WERI-Rb-1 (cell line): ENCODE measurements at regions not wholly inside any gene's neighbourhood (a gene's known extent, or its start where the extent isn't known, plus 50 kb on each side); places are given as distances from the start of the nearest gene placed in this dataset.

Experiments used
- DNase-seq: peaks from one replicate; pipeline ENCODE4 v3.0.0-alpha.2; 2020
- H3K27ac ChIP-seq: fragments of 250-450 bp; sonication (Bioruptor Pico); 2 replicates; pipeline ENCODE4 v1.5.1; 2020; ENCODE audit warnings: mild to moderate bottlenecking, moderate library complexity
- H3K27me3 ChIP-seq: fragments of 250-450 bp; sonication (Bioruptor Pico); 2 replicates; pipeline ENCODE4 v1.5.1; 2021; ENCODE audit warnings: mild to moderate bottlenecking, low read depth, moderate library complexity; ENCODE audit not compliant: insufficient read depth, severe bottlenecking
- H3K36me3 ChIP-seq: fragments of 250-450 bp; sonication (Bioruptor Pico); 2 replicates; pipeline ENCODE4 v1.5.1; 2020; ENCODE audit warnings: mild to moderate bottlenecking, moderate library complexity
- H3K4me3 ChIP-seq: 2 replicates; pipeline ENCODE4 v1.5.1; 2011; ENCODE audit warnings: low read depth, mild to moderate bottlenecking, control low read depth, low read length
- H3K9me3 ChIP-seq: fragments of 250-450 bp; sonication (Bioruptor Pico); 2 replicates; pipeline ENCODE4 v1.5.1; 2021; ENCODE audit warnings: mild to moderate bottlenecking, moderate library complexity; ENCODE audit not compliant: severe bottlenecking
- TF ChIP-seq, protein P1 (sequence below): IDR thresholded peaks from 2 replicates; pipeline ENCODE4 v1.5.1; 2011; ENCODE audit warnings: low read depth, mild to moderate bottlenecking, control low read depth, inconsistent platforms, low read length

DNA sequence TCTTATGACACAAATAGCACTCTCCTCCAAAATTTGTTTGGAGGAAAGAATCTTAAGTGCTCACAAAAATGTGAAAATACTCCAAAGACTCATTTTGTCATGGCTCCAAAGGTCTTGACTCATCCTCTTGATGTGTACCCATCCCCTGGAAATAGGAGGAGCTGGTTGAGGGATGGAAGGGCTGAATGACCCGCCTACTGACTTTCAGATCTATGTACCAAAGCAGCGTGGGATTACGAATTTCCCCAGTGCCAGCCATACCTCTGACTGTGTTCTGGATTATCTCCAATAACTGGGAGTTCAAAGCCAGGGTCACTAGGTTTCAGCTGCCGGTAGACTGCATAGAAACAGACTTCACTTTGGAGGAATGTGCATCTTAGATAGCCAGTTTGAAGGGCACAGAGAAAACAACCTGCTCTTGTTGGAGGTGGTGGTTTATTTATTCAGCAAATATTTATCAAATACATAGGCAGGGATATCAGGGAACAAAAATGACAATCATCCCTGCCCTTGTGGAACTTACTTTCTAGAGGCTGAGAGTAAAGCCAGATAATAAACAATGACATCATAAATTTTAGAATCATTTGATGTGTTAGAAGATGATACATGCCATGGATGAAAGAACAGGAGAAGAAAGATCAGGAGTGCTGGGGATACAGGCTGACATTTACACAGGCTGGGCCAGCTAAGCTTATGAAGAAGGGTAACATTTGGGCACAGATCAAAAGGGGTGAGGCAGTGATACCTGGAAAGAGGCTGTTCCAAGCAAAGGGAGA, 246.6 kb downstream of the TBXT start:
- no peak overlapping the region for H3K4me3 ChIP-seq
- TF ChIP-seq, protein P1, sequence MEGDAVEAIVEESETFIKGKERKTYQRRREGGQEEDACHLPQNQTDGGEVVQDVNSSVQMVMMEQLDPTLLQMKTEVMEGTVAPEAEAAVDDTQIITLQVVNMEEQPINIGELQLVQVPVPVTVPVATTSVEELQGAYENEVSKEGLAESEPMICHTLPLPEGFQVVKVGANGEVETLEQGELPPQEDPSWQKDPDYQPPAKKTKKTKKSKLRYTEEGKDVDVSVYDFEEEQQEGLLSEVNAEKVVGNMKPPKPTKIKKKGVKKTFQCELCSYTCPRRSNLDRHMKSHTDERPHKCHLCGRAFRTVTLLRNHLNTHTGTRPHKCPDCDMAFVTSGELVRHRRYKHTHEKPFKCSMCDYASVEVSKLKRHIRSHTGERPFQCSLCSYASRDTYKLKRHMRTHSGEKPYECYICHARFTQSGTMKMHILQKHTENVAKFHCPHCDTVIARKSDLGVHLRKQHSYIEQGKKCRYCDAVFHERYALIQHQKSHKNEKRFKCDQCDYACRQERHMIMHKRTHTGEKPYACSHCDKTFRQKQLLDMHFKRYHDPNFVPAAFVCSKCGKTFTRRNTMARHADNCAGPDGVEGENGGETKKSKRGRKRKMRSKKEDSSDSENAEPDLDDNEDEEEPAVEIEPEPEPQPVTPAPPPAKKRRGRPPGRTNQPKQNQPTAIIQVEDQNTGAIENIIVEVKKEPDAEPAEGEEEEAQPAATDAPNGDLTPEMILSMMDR = no peak
- no peaks in the 10 kb centered on the region for H3K36me3 ChIP-seq
- peaks cover 79% of the 10 kb centered on the region for H3K27me3 ChIP-seq
- H3K27ac ChIP-seq = no peak overlapping the region
- no peaks in the 10 kb centered on the region for H3K9me3 ChIP-seq
- no peak for DNase-seq

DNA sequence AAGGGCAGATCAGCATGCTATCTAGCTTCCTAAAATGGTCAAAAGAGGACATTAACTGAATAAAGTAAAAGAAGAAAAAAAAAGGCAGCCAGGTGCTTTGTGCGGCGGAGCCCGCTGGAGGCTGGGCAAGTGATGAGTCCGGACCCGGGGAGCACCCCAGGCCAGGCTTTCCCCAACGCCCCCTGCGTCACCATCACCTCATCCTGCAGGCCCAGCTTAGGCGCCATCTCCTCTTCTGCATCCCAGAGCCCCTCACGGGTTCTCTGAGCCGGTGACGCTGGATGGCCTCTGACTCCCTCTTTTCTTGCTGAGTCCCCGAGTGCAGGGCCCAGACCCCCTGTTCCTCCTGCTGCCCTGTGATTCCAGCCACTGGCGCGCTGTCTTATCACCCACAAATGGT, 250.1 kb downstream of the TBXT start:
- Histone ChIP-seq H3K27ac (no peak overlapping the region), H3K4me3 (no peak overlapping the region), H3K36me3 (no peaks in the 10 kb centered on the region), H3K9me3 (no peaks in the 10 kb centered on the region), H3K27me3 (peaks cover 83% of the 10 kb centered on the region)
- TF ChIP-seq, protein P1 = no peak
- no peak for DNase-seq

DNA sequence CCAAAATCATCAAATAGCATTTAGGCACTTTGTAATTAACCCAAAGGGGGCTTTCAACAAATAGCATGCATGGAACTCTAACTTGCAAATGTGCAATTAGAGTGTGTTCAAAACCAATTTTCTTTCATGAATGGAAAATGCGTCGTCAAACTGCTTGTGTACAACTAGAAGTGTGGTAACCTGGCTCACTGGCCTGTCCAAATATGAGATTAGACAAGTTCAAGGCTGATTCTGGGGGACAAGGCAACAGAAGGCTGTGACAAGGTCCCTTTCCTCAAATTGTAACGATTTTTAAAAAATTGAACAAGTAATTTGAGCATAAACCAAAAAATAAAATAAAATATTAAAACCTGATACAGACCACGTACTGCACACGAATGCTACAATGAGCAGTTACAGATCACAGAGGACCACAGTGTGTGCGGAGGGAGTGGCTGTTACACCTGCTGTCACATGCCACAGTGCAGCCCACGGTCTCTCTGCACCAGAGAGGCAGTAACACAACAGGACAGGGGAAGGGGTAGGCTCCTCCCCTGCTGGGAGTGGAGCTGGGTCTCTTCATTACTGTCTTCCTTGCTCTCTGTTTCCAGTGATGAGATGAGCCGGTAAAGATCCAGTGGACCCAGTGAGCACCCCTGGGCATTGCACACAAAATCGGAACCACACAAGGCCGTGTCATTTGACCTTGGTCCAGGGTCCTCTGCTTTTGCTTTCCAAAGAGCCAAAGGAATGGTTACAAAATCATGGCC, 252.2 kb upstream of the PDE10A start:
- Histone ChIP-seq H3K27ac (no peak overlapping the region), H3K36me3 (no peaks in the 10 kb centered on the region), H3K4me3 (no peak overlapping the region), H3K9me3 (no peaks in the 10 kb centered on the region), H3K27me3 (peaks cover 92% of the 10 kb centered on the region)
- DNase-seq = no peak
- TF ChIP-seq, protein P1 = no peak

DNA sequence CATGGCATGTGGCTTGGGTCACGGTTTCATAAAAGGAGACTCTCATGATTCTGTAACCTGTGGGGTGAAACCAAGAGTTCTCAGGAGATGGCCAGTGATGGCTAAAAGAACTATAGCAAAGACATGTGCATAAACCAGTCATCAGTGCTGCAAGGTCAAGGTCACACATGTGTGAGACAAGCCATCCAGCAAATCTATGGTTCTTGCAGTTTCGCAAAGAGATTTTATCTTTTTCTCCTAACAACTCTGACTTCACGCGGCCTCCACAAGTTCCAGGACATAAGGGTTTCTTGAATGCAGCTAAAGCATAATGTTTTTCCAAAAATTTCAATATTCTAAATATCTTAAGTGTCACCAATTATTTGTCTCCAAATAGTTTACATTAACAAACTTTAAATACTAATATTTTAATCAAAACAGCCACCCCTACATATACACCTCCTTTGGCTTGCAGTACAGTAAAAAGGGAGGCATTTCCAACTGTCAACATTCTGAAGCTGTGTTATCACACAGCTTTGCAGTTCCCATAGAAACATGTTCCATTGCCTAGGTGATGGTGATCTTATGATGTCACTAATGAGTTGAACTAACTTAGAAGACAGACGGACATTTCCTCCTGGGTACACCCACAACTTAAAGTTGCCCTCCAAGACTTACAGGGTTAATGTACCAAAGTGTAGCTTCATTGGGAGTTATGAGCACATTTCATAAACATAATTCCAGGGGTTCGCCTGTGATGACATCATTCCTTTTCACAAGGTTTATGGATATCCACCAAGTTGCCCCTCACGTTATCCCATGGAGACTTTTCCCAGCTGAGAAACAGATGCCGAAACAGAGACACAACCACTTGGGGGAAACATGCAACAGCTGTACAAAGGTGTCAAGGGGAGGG, 250.9 kb upstream of the PDE10A start:
- no peak for DNase-seq

More for the DNA sequence above, 250.9 kb upstream of the PDE10A start:
- H3K36me3 ChIP-seq = no peaks in the 10 kb centered on the region
- TF ChIP-seq, protein P1 = no peak
- H3K9me3 ChIP-seq = no peaks in the 10 kb centered on the region
- H3K27me3 ChIP-seq = peaks cover 94% of the 10 kb centered on the region
- H3K27ac ChIP-seq = no peak overlapping the region
- H3K4me3 ChIP-seq = no peak overlapping the region
